GM21423 (cell line): ENCODE measurements at regions not wholly inside any gene's neighbourhood (a gene's known extent, or its start where the extent isn't known, plus 50 kb on each side); places are given as distances from the start of the nearest gene placed in this dataset.

Experiments used
- ATAC-seq: cut with Tn5 transposase; IDR thresholded peaks from one replicate; pipeline ENCODE4 v1.9.1; 2021; ENCODE audit warnings: mild to moderate bottlenecking, moderate library complexity; ENCODE audit not compliant: unreplicated experiment

DNA sequence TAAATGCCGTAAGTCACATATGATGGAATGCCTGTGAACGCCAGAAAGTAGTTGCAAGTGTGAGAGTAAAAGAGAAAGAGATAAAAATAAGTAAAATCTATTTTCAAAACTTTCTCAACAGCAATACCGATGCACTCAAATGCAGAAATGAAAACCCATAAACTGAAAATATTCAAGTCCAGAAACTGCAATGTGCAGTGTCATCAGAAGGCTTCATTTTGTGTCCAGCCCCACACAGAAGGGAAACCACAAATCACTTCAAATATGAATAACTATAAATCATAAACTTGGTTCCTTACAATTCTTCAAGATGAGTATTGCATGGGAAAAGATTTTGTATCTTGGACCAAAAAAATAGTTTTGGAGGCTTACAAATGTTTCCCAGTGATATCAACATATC, 375.2 kb upstream of the ANO5 start:
- no peak for ATAC-seq

DNA sequence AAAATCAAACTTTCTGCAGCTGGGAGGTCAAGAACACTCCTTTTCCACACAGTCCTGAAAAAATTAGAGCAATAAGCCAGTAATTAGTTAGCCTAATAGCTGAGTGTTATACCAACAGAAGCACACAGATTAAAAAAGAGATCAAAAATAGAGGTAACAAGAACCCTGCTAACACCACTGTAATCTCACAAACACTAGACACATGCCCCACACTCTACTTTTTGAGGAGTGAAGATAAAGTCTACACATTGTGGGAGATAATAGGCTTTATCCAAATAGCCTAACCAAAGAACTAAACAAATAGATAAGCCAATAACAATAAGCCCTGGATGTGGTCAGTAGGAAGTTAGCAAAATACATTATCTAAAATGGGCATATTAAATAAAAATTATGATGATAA, 372.7 kb upstream of the ANO5 start:
- no peak for ATAC-seq

DNA sequence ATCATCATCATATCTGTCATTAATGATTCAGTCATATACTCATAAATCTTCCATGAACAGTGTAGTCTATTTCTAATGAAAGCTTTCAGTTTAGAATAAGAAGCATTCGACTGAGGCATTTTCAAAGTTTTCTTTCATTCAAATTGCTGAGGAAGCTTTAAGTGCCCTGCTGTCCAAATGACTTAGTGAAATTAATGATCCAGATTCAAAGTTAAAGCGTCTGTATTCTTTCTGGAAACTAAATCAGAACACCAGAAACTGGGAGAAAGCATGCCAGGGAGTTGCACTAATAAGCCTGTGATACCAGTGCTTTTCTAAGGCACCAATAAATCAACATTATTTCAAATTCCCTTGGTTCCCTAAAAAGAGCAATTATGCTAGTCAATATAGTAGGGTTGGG, 367.8 kb upstream of the ANO5 start:
- no peak for ATAC-seq

DNA sequence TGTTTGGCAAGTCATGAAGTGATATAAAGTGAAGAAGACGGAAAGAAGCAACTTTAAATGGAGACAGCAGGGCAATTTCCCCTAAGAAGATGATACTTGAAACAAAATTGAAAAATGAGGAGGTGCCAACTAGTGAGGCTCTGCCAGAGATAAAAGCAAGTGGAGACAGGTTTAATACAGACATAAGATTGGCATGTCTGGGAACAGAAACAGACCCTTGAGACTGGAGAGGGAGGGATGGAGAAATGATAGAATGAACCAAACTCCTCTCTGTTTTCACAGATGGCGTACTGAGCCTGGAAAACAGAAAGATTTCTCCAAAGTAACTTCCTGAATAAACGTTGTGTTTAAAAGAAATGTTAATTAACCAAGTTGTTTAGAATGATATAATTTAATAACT, 354.5 kb upstream of the ANO5 start:
- ATAC-seq: no peak

DNA sequence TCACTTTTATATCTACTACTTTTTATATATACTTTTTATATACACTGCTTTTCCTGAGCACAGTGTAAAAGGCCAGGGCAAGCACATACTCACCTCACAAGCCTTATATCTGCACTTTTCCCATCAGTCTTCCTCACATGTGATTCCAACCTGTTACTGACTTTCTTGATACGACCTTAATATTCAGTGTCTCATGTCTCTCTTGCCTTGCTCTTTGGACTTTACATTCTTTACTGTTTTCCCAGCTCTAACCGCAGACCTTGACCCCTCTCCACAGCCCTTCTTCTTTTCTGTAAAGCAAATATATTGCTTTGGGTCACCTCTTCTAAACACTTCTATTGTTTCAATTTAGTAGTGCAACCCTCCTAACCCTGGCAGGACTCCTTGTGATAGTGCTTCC, 353.1 kb upstream of the ANO5 start:
- ATAC-seq: no peak

DNA sequence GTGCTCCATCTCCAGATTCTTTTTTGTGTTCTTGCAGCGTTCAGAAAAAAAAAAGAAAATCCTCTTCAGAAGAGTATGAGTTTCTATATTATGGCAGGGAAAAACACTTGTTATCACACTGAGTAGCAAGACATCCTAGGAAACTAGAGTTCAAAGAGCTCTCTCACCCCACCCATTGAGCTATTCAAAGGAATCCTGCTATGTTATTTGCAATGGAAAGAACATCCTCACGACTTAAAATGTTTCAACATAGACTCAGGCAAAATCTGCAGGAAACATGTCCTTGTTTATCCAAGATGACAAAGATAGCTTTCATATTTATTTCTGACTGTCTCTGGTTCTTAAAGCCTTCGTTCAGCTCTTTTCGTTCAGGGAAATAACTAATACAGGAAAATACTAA, 331.6 kb upstream of the ANO5 start:
- no peak for ATAC-seq

DNA sequence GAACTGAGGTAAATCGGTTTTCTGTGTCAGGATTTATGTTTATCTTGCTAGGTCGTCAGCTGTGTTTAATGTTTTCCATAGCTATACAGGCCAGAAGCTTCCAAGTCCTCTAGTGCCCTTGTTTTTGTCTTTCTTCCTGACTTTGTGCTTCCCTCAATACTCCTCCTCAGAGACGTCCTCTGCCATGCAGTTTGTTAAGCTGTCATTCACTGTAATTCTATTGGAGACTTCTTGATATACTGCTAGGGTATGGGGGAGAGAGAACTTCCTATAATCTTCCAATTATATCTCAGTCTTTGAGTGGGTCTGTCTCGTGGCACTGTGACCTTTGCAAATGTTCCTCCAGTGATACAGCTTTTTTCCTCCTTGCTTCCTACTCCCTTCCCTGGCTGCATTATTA, 327.3 kb upstream of the ANO5 start:
- ATAC-seq: no peak

DNA sequence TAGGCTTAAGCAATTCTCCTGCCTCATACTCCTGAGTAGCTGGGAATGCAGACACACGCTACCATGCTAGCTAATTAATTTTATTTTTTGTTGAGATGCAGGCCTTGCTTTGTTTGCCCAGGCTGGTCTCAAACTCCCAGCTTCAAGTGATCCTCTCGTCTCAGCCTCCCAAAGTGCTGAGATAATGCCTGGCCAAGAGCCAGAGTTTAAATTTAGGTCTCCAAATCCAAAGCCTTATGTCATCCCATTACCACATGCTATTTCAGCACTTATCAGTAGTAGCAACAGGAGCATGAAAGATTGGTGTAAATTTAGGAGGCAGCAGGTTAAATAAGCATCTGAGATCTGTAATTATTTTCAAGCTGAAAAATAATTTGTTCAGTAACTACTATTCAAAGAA, 326.1 kb upstream of the ANO5 start:
- ATAC-seq: no peak

DNA sequence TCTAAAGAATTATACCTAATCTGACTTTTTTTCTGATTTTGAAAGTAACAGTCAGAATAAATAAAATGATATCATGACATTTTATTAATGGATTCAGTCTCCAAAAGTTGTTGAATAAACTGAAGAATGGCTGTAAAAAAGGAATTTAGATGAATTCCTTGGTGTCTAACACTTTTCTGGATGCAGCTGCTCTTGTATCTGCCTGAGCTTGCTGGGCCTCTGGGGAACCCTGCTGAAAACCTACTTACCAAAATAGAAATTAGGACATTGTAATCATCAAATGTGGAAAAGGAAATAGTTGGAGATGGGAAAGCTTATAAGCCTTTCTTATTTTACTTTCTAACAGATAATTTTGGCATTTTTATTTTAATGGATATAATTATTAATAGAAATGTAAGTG, 315.7 kb upstream of the ANO5 start:
- ATAC-seq: no peak

DNA sequence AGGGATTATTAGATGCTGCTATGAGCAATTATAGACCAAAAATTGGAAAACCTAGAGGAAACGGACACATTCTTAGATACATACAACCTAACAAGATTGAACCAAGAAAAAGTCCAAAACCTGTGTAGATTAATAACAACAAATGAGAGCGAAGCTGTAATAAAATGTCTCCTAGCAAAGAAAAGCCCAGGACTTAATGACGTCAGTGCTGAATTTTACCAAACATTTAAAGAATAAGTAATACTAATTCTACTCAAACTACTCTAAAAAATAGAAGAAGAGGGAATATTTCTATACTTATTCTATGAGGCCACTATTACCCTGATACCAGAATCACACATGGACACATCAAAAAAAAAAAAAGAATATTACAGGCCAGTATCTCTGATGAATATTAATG, 309.5 kb upstream of the ANO5 start:
- no peak for ATAC-seq

DNA sequence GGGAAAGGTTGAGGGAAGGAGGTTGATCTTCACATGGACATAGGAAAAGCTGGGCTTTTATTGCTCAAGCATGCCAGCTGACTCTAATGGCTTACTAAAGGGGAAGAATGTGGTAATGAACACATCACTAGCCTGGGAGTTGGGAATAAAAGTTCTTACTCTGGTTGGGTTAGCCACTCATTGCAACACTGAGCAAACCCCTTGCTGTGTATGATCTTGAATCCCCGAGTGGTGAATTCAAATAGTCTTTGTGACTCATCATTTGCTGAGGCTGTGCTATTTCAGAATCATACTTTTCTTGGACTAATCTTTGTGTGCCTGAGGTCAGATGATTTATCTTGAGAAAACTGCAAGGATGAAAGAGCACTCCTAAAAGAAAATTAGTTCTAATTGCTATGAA, 304.1 kb upstream of the ANO5 start:
- no peak for ATAC-seq

DNA sequence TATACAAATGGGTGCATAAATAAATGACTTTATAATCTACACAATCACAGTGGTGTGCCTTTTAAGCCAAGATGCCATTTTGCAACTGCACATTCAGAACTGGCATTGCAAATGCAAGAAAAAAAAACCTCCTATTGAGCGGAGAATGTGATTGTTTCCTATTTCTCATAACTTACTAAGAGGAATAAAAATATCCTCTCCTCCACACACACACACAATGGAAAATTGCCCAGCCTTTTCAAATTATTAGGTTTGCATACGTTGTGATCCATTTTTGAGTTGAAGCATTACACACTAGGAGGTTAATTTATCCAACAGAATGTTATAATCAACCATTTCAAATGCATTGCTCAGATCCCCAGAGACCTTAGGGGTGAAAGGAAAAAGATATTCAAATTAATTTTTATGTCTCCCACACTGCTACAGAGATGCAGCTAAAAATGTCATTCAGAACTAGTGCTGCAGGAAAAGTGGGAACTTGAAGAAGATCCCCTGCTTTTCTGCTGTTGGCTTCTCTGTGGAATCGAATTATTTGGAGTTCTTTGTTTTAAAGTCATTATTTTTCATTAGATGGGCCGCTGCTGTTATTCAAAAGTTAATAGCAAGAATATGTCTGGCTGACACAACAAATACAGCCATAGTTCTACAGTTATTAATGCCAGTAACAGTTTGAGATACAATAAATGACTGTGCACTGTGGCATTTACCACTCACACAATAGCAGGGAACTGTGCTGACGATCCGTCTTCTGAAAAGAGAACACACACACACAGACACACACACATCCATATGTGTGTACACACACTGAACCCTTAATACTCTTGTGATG, 299.9 kb upstream of the ANO5 start:
- no peak for ATAC-seq

DNA sequence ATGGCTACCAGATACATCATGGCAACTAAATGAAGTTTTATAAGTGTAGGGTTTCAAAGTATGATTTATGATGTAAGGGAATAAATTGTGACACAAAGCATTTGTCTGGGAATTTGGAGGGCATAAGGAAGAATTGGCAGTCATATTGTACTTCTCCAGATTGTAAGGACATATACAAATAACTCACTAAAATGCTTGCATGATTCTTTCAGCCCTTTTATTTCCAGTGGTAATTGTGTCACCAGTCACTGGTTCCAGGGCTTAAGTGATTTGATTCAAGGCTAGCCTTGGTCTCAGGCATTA, 299.4 kb upstream of the ANO5 start:
- ATAC-seq: no peak

DNA sequence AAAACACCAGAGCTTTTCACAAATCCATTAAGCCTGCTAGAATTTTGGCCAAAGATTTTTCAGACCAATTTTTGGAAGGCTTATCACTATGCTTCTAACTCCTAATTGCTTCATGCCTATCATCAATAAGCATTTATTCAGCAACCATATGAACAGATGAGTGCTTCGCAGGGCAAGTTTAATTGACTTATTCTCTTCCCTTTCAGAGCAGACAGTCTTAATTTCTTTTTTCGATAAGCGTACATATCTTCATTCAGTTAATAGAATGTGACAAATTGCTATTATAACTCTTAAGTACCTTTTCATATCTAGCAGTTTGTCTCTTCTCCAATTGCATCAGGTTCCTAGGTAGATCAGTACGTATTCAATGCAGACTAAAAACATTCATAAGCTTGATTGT, 298.4 kb upstream of the ANO5 start:
- ATAC-seq: no peak

DNA sequence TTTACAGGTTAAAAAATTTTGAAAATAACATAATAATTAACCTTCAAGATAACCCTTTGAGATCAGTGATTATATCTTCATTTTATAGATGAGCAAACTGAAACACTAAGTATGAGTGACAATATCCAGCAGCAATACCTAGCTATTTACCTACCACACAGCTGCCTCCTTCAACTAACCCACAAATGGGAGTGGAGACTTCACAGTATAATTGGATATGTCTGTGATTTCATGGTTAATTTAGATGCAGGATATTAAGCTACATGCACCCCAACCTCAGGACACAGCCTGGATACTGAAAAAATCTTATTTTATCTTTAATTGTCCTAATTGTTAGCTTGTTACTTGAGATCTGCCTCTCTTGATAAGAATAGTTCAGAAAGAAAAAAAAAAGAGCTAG, 297.2 kb upstream of the ANO5 start:
- ATAC-seq: no peak

DNA sequence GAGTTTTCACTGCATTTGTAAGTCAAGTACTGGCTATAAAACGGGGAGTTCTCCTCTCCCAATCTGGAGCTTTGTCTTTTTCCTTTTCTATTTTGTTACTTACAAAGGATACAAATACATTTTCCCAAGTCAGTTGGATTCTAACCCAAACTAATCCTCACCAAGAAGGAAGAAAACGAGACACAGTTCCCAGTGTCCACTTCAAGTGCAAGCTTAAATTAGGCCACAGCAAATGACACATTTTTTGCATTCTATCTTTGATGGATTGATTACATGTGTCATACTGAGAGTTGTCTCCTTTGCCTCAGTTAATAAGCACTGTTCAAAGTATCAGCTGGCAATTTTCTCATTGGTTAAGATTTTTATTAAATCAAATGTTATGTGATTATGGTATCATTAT, 296.7 kb upstream of the ANO5 start:
- ATAC-seq: no peak

DNA sequence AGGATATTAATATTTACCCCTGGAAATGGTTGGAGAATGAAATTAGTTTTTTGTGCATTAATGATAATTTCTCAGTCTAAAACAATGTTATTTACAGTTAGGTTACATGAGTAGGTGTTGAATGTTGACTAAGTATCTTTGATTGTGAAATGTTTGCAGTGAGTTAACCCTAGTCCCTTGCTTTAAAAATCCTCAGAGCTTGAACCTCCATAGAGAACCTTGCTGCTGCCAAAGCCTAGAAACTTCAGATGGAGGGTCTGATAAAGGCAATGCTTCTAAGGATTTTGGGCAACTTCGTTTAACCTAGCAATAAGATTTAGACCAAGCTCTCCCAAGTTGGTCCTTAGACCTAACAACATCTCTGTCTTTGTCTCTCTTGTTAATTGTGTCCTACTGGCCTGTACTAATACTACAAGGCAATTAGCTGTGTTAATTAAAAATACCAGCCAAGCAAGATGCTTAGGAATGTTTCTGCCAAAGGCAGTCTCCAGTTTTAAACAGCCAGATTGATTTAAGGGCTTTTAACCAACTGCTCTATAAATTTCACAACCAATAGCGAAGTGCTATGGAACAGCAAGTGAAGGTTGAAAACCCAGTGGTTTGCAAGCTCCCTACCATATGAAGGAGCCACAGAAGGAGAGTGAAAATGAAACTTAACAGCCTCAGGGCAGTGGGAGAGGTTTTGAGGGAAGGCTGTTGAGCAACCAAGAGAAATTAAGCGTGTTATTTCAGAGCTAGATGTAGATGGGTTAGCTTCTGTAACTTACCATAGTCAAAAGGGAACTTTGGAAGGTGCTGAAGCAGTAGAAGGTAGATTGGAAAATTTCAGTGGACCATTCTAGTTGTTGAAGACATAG, 295.9 kb upstream of the ANO5 start:
- no peak for ATAC-seq

DNA sequence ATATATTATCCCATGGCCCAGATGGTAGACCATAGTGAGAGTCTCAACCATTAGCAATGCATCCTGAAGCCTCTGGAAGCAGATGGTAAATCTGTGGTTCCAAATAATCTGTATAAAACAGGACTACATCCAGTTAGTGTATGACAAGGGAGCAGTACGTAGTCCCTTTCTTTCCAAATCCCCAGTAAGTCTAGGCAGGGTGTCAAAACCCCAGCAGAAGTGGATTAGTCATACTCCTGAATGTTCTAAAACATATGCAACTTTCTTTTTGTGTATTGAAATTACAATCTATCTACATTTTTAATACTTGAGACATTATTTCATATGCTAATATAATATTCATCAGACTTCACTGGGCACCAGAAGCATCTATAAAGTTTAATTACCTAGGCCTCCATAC, 295.1 kb upstream of the ANO5 start:
- ATAC-seq: no peak

DNA sequence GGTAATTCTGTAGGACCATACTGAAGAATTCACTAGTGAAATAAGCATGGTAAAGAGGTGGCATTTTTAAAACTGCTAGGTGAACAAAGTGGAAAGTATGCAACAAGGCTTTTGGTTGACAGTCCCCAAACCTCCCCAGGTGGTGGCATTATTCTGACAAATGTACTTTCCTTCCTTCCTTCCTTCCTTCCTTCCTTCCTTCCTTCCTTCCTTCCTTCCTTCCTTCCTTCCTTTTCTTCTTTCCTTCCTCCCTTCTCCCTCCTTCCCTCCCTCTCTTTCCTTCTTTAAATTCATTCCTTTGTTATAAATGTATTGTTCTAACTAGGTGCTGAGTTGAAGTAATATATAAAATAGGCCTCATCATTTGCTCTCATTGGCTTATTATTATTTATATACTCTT, 284.7 kb upstream of the ANO5 start:
- no peak for ATAC-seq

DNA sequence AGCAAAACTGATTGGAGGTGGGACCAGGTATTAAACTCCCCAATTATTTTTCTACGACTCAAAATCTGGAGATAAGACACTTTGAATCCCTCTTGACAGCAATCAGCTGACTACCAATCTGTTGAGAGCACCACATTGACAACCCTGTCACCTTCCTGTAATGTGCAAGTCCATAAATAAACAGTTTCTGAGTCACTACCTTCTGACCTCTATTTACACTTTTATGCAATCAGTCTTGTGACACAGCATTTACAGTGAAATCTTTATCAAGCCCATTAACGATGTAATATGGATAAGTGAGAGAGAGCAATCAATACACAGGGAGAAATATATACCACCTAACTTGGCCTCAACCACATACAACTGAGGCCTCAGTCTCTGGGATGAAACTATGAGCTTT, 283.7 kb upstream of the ANO5 start:
- ATAC-seq: no peak

DNA sequence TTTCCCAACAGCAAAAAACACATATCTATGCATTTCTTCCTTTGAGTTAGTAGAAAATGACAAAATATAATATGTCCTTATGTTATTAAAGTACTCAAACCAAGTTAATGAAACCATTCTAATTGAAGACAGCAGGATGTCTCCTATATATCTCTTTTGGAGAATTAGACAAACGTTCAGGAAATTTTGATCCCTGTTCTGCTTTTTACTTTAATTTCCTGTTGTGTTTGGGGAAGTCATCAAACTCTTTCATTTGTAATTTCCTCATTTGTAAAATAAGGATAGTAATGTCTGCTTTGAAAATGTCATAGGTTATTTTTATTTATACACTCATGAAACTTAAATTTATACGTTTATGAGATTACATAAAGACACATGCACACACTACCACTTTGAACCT, 281.8 kb upstream of the ANO5 start:
- no peak for ATAC-seq

DNA sequence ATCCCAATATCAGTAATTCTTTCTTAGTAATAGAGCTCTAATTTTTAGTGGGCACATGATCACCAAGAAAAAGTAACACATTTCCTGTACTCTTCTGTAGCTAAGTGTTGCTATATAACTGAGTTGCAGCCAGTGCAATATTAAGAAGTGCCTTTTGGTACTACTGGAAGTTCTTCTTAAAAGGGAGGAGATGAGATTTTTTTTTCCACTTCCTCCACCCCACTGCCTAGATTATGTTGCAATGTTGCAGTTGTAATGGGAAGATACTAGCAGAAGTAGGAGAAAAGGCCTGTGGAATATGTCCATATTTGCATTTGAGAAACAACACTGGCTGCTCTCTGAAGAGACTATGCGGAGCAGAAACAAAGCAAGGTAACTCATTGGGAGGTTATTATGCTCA, 280.6 kb upstream of the ANO5 start:
- no peak for ATAC-seq

DNA sequence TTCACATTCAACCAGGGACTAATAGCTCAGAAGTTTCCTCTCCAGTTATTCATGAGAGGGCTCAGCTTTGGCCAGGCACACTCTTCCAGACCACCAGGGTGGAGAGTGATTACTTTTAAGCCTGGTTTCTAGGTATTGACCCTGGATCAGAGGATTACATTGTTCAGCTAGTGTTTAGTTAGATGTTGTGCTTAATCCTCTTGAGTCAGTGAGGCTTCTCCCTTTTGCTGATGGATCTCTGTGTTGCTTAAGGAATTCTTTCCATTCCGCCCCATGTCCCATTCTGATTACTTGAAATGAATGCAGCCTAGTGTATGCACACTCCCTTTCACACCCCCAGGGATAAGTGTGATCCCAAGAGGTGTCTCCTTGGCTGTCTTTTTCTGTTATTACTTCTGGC, 271.7 kb upstream of the ANO5 start:
- ATAC-seq: no peak
